ENCODE measurements at regions not wholly inside any gene's neighbourhood (a gene's known extent, or its start where the extent isn't known, plus 50 kb on each side); places are given as distances from the start of the nearest gene placed in this dataset.

GRCh38 chrX:30939928-30940327 lies 50.9 kb upstream of the TAB3 start:
- no peaks in the 10 kb centered on the region for H3K27me3 Mint-ChIP-seq
- H3K4me3 Mint-ChIP-seq = no peak overlapping the region
- peaks cover 13% of the 10 kb centered on the region for H3K9me3 Mint-ChIP-seq
- H3K36me3 Mint-ChIP-seq = peaks cover 4% of the 10 kb centered on the region
- TF ChIP-seq, protein P1, sequence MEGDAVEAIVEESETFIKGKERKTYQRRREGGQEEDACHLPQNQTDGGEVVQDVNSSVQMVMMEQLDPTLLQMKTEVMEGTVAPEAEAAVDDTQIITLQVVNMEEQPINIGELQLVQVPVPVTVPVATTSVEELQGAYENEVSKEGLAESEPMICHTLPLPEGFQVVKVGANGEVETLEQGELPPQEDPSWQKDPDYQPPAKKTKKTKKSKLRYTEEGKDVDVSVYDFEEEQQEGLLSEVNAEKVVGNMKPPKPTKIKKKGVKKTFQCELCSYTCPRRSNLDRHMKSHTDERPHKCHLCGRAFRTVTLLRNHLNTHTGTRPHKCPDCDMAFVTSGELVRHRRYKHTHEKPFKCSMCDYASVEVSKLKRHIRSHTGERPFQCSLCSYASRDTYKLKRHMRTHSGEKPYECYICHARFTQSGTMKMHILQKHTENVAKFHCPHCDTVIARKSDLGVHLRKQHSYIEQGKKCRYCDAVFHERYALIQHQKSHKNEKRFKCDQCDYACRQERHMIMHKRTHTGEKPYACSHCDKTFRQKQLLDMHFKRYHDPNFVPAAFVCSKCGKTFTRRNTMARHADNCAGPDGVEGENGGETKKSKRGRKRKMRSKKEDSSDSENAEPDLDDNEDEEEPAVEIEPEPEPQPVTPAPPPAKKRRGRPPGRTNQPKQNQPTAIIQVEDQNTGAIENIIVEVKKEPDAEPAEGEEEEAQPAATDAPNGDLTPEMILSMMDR (conservative IDR thresholded peaks at IDR 0.05) = no peak
- H3K4me1 Mint-ChIP-seq (ENCODE audit: unreplicated experiment) = peaks cover 3% of the 10 kb centered on the region
- H3K27ac Mint-ChIP-seq = no peak overlapping the region
- no peak for DNase-seq (ENCODE audit: extremely low spot score, unreplicated experiment)

All from type B pancreatic cell (in vitro differentiated cells).